Transverse colon (tissue), 4 donors: ENCODE measurements at regions not wholly inside any gene's neighbourhood (a gene's known extent, or its start where the extent isn't known, plus 50 kb on each side); places are given as distances from the start of the nearest gene placed in this dataset.

Source experiments
- CTCF ChIP-seq, 5 experiments: fragments of 200-600 bp in 3 of 5; fragments of 450-650 bp in 2 of 5; sonication (generic) in 3 of 5; IDR thresholded peaks; 1 replicate in 2 of 5; 2 replicates in 3 of 5; pipeline ENCODE4 v1.5.1; 2016 to 2017; ENCODE audit warnings: antibody characterized with exemption in 5 of 5, inconsistent platforms in 3 of 5, mild to moderate bottlenecking in 2 of 5, moderate library complexity in 1 of 5
- POLR2A ChIP-seq: fragments of 450-650 bp; IDR thresholded peaks from one replicate; pipeline ENCODE4 v1.6.1; 2016; ENCODE audit warnings: antibody characterized with exemption, mild to moderate bottlenecking, moderate library complexity
- POLR2AphosphoS5 ChIP-seq, 3 donors: sonication (generic); formaldehyde crosslinking; IDR thresholded peaks; one replicate each; pipeline ENCODE4 v1.6.1; 2016; ENCODE audit warnings: antibody characterized with exemption in 3 of 3

- TF ChIP-seq CTCF (IDR thresholded peaks at IDR 0.05) (no peak), POLR2A (no peak), POLR2AphosphoS5 (IDR thresholded peaks at IDR 0.05) (no peak)
Observed at GRCh38 chr16:72389791-72390190, 217.8 kb upstream of the PMFBP1 start.
